ENCODE measurements at regions not wholly inside any gene's neighbourhood (a gene's known extent, or its start where the extent isn't known, plus 50 kb on each side); places are given as distances from the start of the nearest gene placed in this dataset.
"Not testable (repeated sequence)": the region's sequence is repeated elsewhere in the genome, so short reads cannot be mapped to it uniquely, and the experiment has no call there.

GRCh38 chr6:26956601-26957184 is 290.8 kb upstream of the PRSS16 start:
- not testable (repeated sequence) for H2BK15ac ChIP-seq (ENCODE audit: low read depth, low read length); H4K91ac ChIP-seq (ENCODE audit: insufficient read length, low read depth, low read length); H2BK20ac ChIP-seq (ENCODE audit: low read depth, low read length, poor library complexity, severe bottlenecking); H3K27ac ChIP-seq (ENCODE audit: insufficient read length, low read depth, low read length); H3K4me1 ChIP-seq (ENCODE audit: insufficient read depth, low read length); H3K27me3 ChIP-seq (ENCODE audit: insufficient read depth, low read length); H3T11ph ChIP-seq (ENCODE audit: low read length); H3K4ac ChIP-seq (ENCODE audit: low read depth, low read length); H2BK5ac ChIP-seq (ENCODE audit: insufficient read length, low read length); H3K79me1 ChIP-seq (ENCODE audit: insufficient read depth, low read depth, low read length, poor library complexity, severe bottlenecking); H2BK12ac ChIP-seq (ENCODE audit: insufficient read length, low read depth, low read length); H3K36me3 Mint-ChIP-seq (ENCODE audit: insufficient read depth in 1 of 3, low read depth in 3 of 3); H3K23me2 ChIP-seq (ENCODE audit: insufficient read length, low read depth, low read length, poor library complexity, severe bottlenecking); H2AFZ ChIP-seq (ENCODE audit: low read length); H3K18ac ChIP-seq (ENCODE audit: insufficient read length, low read depth, low read length); H3K56ac ChIP-seq (ENCODE audit: insufficient read length, low read depth, low read length); H4K8ac ChIP-seq (replicated peaks; ENCODE audit: insufficient read length, low read depth, low read length); H2BK120ac ChIP-seq (ENCODE audit: low read depth, low read length, poor library complexity, severe bottlenecking); H3K9ac ChIP-seq (ENCODE audit: extremely low read depth, insufficient read length, low read length); H4K5ac ChIP-seq (ENCODE audit: insufficient read length, low read depth, low read length); H3K9me3 Mint-ChIP-seq; H2AK5ac ChIP-seq (ENCODE audit: insufficient read length, low read length); H4K20me1 ChIP-seq (ENCODE audit: control insufficient read depth, insufficient read depth, insufficient read length); H3K27me3 Mint-ChIP-seq (ENCODE audit: low read depth); H3K23ac ChIP-seq (ENCODE audit: insufficient read length, low read depth, low read length); H3K9me3 ChIP-seq (ENCODE audit: control insufficient read depth, low read depth, low read length); H3K14ac ChIP-seq (ENCODE audit: insufficient read depth, low read length); H3K79me2 ChIP-seq (ENCODE audit: insufficient read depth, low read length)
- H3K27ac Mint-ChIP-seq, result peak overlapping the region in 1 of 3 experiments; percentile 15; a peak in 1 of 7 replicates
- peak overlapping the region; percentile 75 to 86 for H3K4me3 Mint-ChIP-seq
- peak; percentile 71 for TF ChIP-seq CTCF (conservative IDR thresholded peaks at IDR 0.05)
- peak overlapping the region; percentile 43 for H3K4me2 ChIP-seq (ENCODE audit: insufficient read depth, insufficient read length, low read length)
- peak; percentile 60 for DNase-seq
- H3K4me1 Mint-ChIP-seq, result peaks cover 7 to 13% of the 10 kb centered on the region in 2 experiments
- no CpG with 5 or more reads among the region's 54 CpGs for WGBS (ENCODE audit: extremely low coverage, insufficient read length, low lambda C conversion rate)

- not testable (repeated sequence) for H3K79me1 ChIP-seq (ENCODE audit: insufficient read depth, low read depth, low read length, poor library complexity, severe bottlenecking); H3K27ac ChIP-seq (ENCODE audit: insufficient read length, low read depth, low read length); H3K79me2 ChIP-seq (ENCODE audit: insufficient read depth, low read length); H4K91ac ChIP-seq (ENCODE audit: insufficient read length, low read depth, low read length); H4K20me1 ChIP-seq (ENCODE audit: control insufficient read depth, insufficient read depth, insufficient read length); H3K9me3 Mint-ChIP-seq; H3K23me2 ChIP-seq (ENCODE audit: insufficient read length, low read depth, low read length, poor library complexity, severe bottlenecking); H3K56ac ChIP-seq (ENCODE audit: insufficient read length, low read depth, low read length); H3K27me3 Mint-ChIP-seq (ENCODE audit: low read depth); H3K23ac ChIP-seq (ENCODE audit: insufficient read length, low read depth, low read length); H3K4me1 ChIP-seq (ENCODE audit: insufficient read depth, low read length); H3K4ac ChIP-seq (ENCODE audit: low read depth, low read length); H3K14ac ChIP-seq (ENCODE audit: insufficient read depth, low read length); H2AFZ ChIP-seq (ENCODE audit: low read length); H2BK15ac ChIP-seq (ENCODE audit: low read depth, low read length); H3K9me3 ChIP-seq (ENCODE audit: control insufficient read depth, low read depth, low read length); H2BK120ac ChIP-seq (ENCODE audit: low read depth, low read length, poor library complexity, severe bottlenecking); H2BK12ac ChIP-seq (ENCODE audit: insufficient read length, low read depth, low read length); H3K9ac ChIP-seq (ENCODE audit: extremely low read depth, insufficient read length, low read length); H3K27me3 ChIP-seq (ENCODE audit: insufficient read depth, low read length); H3K18ac ChIP-seq (ENCODE audit: insufficient read length, low read depth, low read length); H2BK20ac ChIP-seq (ENCODE audit: low read depth, low read length, poor library complexity, severe bottlenecking); H3K36me3 Mint-ChIP-seq (ENCODE audit: insufficient read depth in 1 of 3, low read depth in 3 of 3); H4K5ac ChIP-seq (ENCODE audit: insufficient read length, low read depth, low read length); H4K8ac ChIP-seq (replicated peaks; ENCODE audit: insufficient read length, low read depth, low read length); H2BK5ac ChIP-seq (ENCODE audit: insufficient read length, low read length); H2AK5ac ChIP-seq (ENCODE audit: insufficient read length, low read length); H3K27ac Mint-ChIP-seq; DNase-seq; H3T11ph ChIP-seq (ENCODE audit: low read length)
- Mint-ChIP-seq H3K4me1 (peaks cover 7 to 11% of the 10 kb centered on the region in 2 experiments), H3K4me3 (peak overlapping the region; percentile 75 to 86)
- peak overlapping the region; percentile 43 for H3K4me2 ChIP-seq (ENCODE audit: insufficient read depth, insufficient read length, low read length)
- WGBS (ENCODE audit: extremely low coverage, insufficient read length, low lambda C conversion rate), result no CpG with 5 or more reads among the region's 6 CpGs
Observed at GRCh38 chr6:26957399-26958127, 289.9 kb upstream of the PRSS16 start.
